Keratinocyte (primary cell): ENCODE measurements at regions not wholly inside any gene's neighbourhood (a gene's known extent, or its start where the extent isn't known, plus 50 kb on each side); places are given as distances from the start of the nearest gene placed in this dataset.

Experiments
- DNase-seq: peaks from one replicate; pipeline ENCODE4 v3.0.0-alpha.2; 2011; ENCODE audit warnings: low read depth, missing footprints, low spot score
- FAIRE-seq: peaks from 2 replicates; lab custom pipeline; 2011; peaks lifted over from hg19 to GRCh38; lab: Jason Lieb, UNC
- H2AFZ ChIP-seq: 2 replicates; pipeline ENCODE4 v1.6.0; 2012; ENCODE audit warnings: low read length, control low read depth, inconsistent platforms; ENCODE audit not compliant: control insufficient read depth
- H3K27ac ChIP-seq: 2 replicates; pipeline ENCODE4 v1.5.1; 2011; ENCODE audit warnings: low read length; ENCODE audit not compliant: control insufficient read depth, insufficient read depth
- H3K27me3 ChIP-seq: 3 replicates; pipeline ENCODE4 v1.6.0; 2011; ENCODE audit warnings: low read length; ENCODE audit not compliant: control insufficient read depth, insufficient read depth; ENCODE audit errors: extremely low read depth
- H3K36me3 ChIP-seq, 2 experiments: 2 replicates in 1 of 2; 3 replicates in 1 of 2; pipeline ENCODE4 v1.5.1; 2011; ENCODE audit warnings: low read length in 2 of 2, mild to moderate bottlenecking in 1 of 2; ENCODE audit not compliant: control insufficient read depth in 2 of 2, insufficient read depth in 2 of 2; ENCODE audit errors: extremely low read depth in 1 of 2
- H3K4me1 ChIP-seq: 3 replicates; pipeline ENCODE4 v1.5.1; 2011; ENCODE audit warnings: low read length; ENCODE audit not compliant: control insufficient read depth, insufficient read depth; ENCODE audit errors: extremely low read depth
- H3K4me2 ChIP-seq: 3 replicates; pipeline ENCODE4 v1.6.0; 2011; ENCODE audit warnings: low read depth, low read length; ENCODE audit not compliant: control insufficient read depth, insufficient read depth; ENCODE audit errors: extremely low read depth
- H3K4me3 ChIP-seq, 3 experiments: fragments of 200-600 bp in 1 of 3; sonication (generic) in 1 of 3; 2 replicates in 2 of 3; 3 replicates in 1 of 3; pipeline ENCODE4 v1.5.1; 2011 to 2016; ENCODE audit warnings: low read length in 3 of 3, mild to moderate bottlenecking in 3 of 3, control low read depth in 2 of 3, inconsistent platforms in 1 of 3, low read depth in 1 of 3, mixed read lengths in 1 of 3, mixed run types in 1 of 3, moderate library complexity in 1 of 3; ENCODE audit not compliant: control insufficient read depth in 2 of 3, insufficient read depth in 2 of 3; ENCODE audit errors: extremely low read depth in 1 of 3
- H3K79me2 ChIP-seq: 2 replicates; pipeline ENCODE4 v1.6.0; 2012; ENCODE audit warnings: low read length; ENCODE audit not compliant: control insufficient read depth, insufficient read depth
- H3K9ac ChIP-seq: 3 replicates; pipeline ENCODE4 v1.6.0; 2011; ENCODE audit warnings: low read length; ENCODE audit not compliant: control insufficient read depth, insufficient read depth; ENCODE audit errors: extremely low read depth
- H3K9me1 ChIP-seq: 3 replicates; pipeline ENCODE4 v1.6.0; 2011; ENCODE audit warnings: low read length; ENCODE audit not compliant: control insufficient read depth, insufficient read depth; ENCODE audit errors: extremely low read depth
- H3K9me3 ChIP-seq: 2 replicates; pipeline ENCODE4 v1.5.1; 2012; ENCODE audit warnings: low read depth, low read length; ENCODE audit not compliant: control insufficient read depth
- H4K20me1 ChIP-seq: 3 replicates; pipeline ENCODE4 v1.6.0; 2011; ENCODE audit warnings: low read length; ENCODE audit not compliant: control insufficient read depth, insufficient read depth; ENCODE audit errors: extremely low read depth
- CTCF ChIP-seq, 3 experiments: IDR thresholded peaks in 1 of 3; conservative IDR thresholded peaks in 1 of 3; optimal IDR thresholded peaks in 1 of 3; 2 replicates in 2 of 3; 3 replicates in 1 of 3; pipeline versions ENCODE3 to v1.5.1; 2011; ENCODE audit warnings: low read length in 3 of 3, mild to moderate bottlenecking in 3 of 3, moderate library complexity in 2 of 3, control low read depth in 1 of 3, inconsistent platforms in 1 of 3; ENCODE audit not compliant: insufficient read depth in 2 of 3; ENCODE audit errors: extremely low read depth in 1 of 3
- EZH2 ChIP-seq: IDR thresholded peaks from one replicate; pipeline ENCODE4 v1.6.1; 2012; ENCODE audit warnings: inconsistent platforms, mild to moderate bottlenecking, low read length, moderate library complexity
- dilution Hi-C: fragments of 300-500 bp; cut with MboI; formaldehyde crosslinking; loops from one replicate; pipeline ENCODE4 v1.7.0; 2020; ENCODE audit warnings: low sequenced_read_pairs; ENCODE audit not compliant: extremely low pct_ligation_motif_present

DNA sequence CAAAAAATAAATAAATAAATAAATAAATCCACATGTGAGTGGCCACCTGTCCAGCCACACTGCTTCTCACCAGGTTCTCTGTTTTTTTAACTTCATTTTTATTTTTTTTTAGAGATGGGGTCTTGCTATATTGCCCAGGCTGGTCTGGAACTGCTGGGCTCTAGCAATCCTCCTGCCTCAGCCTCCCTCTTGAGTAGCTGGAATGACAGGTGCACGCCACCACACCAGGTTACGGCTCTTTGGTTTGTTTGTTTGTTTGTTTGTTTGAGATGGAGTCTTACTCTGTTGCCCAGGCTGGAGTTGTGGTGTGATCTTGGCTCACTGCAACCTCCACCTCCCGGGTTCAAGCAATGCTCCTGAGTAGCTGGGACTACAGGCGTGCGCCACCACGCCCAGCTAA is 94.5 kb upstream of the CACNA1A start:
- no peak overlapping the region for H3K4me3 ChIP-seq
- FAIRE-seq (no peak), DNase-seq (no peak)
- no peak overlapping the region for H2AFZ ChIP-seq
- peaks cover 4% of the 10 kb centered on the region for H3K27me3 ChIP-seq
- no peaks in the 10 kb centered on the region for H4K20me1 ChIP-seq
- H3K9me1 ChIP-seq: no peaks in the 10 kb centered on the region
- H3K27ac ChIP-seq: no peak overlapping the region
- no peaks in the 10 kb centered on the region for H3K4me1 ChIP-seq
- no peak overlapping the region for H3K9ac ChIP-seq
- H3K4me2 ChIP-seq: no peak overlapping the region
- H3K36me3 ChIP-seq: no peaks in the 10 kb centered on the region
- no peaks in the 10 kb centered on the region for H3K79me2 ChIP-seq
- dilution Hi-C loops: no loop called here
- no peak for TF ChIP-seq CTCF (optimal IDR thresholded peaks at IDR 0.05 in 1 of 3, IDR thresholded peaks at IDR 0.05 in 1 of 3, conservative IDR thresholded peaks at IDR 0.05 in 1 of 3; ENCODE audit: extremely low read depth in 1 of 3, insufficient read depth in 2 of 3, low read length in 3 of 3)
- TF ChIP-seq EZH2: no peak
- no peaks in the 10 kb centered on the region for H3K9me3 ChIP-seq

DNA sequence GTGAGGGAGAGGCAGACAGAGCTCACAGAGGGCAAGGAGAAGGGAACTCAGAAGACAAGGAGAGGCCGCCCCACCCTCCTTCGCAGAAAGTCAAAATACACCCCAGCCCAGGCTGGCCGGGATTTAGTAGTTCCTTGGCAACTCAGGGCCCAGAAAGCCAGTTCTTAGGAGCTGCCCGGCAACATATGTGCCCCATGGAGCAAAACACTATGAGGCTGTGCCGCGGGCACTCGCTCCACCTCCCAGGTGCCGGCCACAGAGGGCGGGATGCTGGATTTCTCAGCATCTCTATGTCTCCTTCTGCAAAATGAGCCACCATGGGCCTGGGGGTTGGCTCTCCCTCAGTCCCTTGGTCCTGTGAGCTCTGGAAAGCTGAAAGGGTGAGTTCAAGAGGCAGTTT is 93.8 kb upstream of the CACNA1A start:
- no peaks in the 10 kb centered on the region for H4K20me1 ChIP-seq
- TF ChIP-seq EZH2 (no peak), CTCF (optimal IDR thresholded peaks at IDR 0.05 in 1 of 3, IDR thresholded peaks at IDR 0.05 in 1 of 3, conservative IDR thresholded peaks at IDR 0.05 in 1 of 3; ENCODE audit: extremely low read depth in 1 of 3, insufficient read depth in 2 of 3, low read length in 3 of 3) (no peak)
- no peaks in the 10 kb centered on the region for H3K9me1 ChIP-seq
- H3K4me1 ChIP-seq: no peaks in the 10 kb centered on the region
- dilution Hi-C loops: no loop called here
- no peaks in the 10 kb centered on the region for H3K9me3 ChIP-seq
- no peaks in the 10 kb centered on the region for H3K36me3 ChIP-seq
- no peak overlapping the region for H2AFZ ChIP-seq
- H3K27me3 ChIP-seq: peaks cover 4% of the 10 kb centered on the region
- FAIRE-seq (no peak), DNase-seq (no peak)
- H3K4me2 ChIP-seq: no peak overlapping the region
- H3K27ac ChIP-seq: no peak overlapping the region
- no peak overlapping the region for H3K4me3 ChIP-seq
- no peaks in the 10 kb centered on the region for H3K79me2 ChIP-seq
- no peak overlapping the region for H3K9ac ChIP-seq
